Naive thymus-derived CD4-positive, alpha-beta T cell (primary cell): ENCODE measurements at regions not wholly inside any gene's neighbourhood (a gene's known extent, or its start where the extent isn't known, plus 50 kb on each side); places are given as distances from the start of the nearest gene placed in this dataset.

Experiments used
- ATAC-seq: fragments of 150-1000 bp; cut with Tn5 transposase; 2 replicates; pipeline ENCODE4 v1.10.0; 2021; ENCODE audit warnings: mild to moderate bottlenecking, moderate library complexity
- CTCF ChIA-PET: fragments of 350-600 bp; sonication (Branson Sonifier 250); formaldehyde crosslinking; loops from one replicate; lab custom pipeline; 2021; ENCODE audit warnings: antibody characterized with exemption; lab: Charles Lee
- POLR2A ChIA-PET: fragments of 350-600 bp; sonication (Branson Sonifier 250); formaldehyde crosslinking; loops from one replicate; lab custom pipeline; 2021; ENCODE audit warnings: antibody characterized with exemption, inconsistent platforms; lab: Charles Lee
- DNase-seq, 9 donors: peaks; one replicate each; pipeline versions ENCODE4 v3.0.0 to v3.0.0-alpha.2; 2020 to 2022; ENCODE audit warnings: mixed read lengths in 1 of 9
- H3K27ac ChIP-seq: one replicate; pipeline ENCODE4 v1.7.0; 2013; ENCODE audit warnings: mild to moderate bottlenecking, low read depth, low read length, moderate library complexity
- H3K27me3 ChIP-seq, 2 donors: one replicate each; pipeline ENCODE4 v1.7.0; 2013; ENCODE audit warnings: low read length in 2 of 2, mild to moderate bottlenecking in 2 of 2, moderate library complexity in 2 of 2; ENCODE audit not compliant: control insufficient read depth in 2 of 2, insufficient read depth in 2 of 2
- H3K36me3 ChIP-seq, 3 experiments: 1 replicate in 2 of 3; 2 replicates in 1 of 3; pipeline ENCODE4 v1.7.0; 2013; ENCODE audit warnings: low read length in 3 of 3, mild to moderate bottlenecking in 3 of 3, moderate library complexity in 1 of 3; ENCODE audit not compliant: insufficient read depth in 3 of 3, control insufficient read depth in 2 of 3
- H3K4me1 ChIP-seq, 2 donors: one replicate each; pipeline ENCODE4 v1.7.0; 2013; ENCODE audit warnings: low read length in 2 of 2, mild to moderate bottlenecking in 2 of 2, moderate library complexity in 1 of 2; ENCODE audit not compliant: control insufficient read depth in 2 of 2, insufficient read depth in 2 of 2
- H3K4me3 ChIP-seq: 2 replicates; pipeline ENCODE4 v1.7.0; 2013; ENCODE audit warnings: mild to moderate bottlenecking, low read length
- H3K9me3 ChIP-seq, 3 experiments: 1 replicate in 2 of 3; 2 replicates in 1 of 3; pipeline ENCODE4 v1.7.0; 2013; ENCODE audit warnings: low read length in 3 of 3; ENCODE audit not compliant: control insufficient read depth in 2 of 3
- H3K27ac Mint-ChIP-seq, 9 donors: one replicate each; pipeline ENCODE4 v1.8.0; 2020 to 2022; ENCODE audit warnings: mixed read lengths in 9 of 9, mild to moderate bottlenecking in 8 of 9, moderate library complexity in 5 of 9, inconsistent platforms in 2 of 9
- H3K27me3 Mint-ChIP-seq, 5 donors: one replicate each; pipeline ENCODE4 v1.8.0; 2021 to 2022; ENCODE audit warnings: mixed read lengths in 5 of 5, mild to moderate bottlenecking in 1 of 5
- H3K36me3 Mint-ChIP-seq, 5 donors: one replicate each; pipeline ENCODE4 v1.8.0; 2020 to 2022; ENCODE audit warnings: mixed read lengths in 5 of 5, mild to moderate bottlenecking in 3 of 5, inconsistent platforms in 1 of 5
- H3K4me1 Mint-ChIP-seq, 7 donors: one replicate each; pipeline ENCODE4 v1.8.0; 2020 to 2022; ENCODE audit warnings: mixed read lengths in 7 of 7, mild to moderate bottlenecking in 3 of 7, inconsistent platforms in 1 of 7
- H3K4me3 Mint-ChIP-seq, 10 donors: one replicate each; pipeline ENCODE4 v1.8.0; 2020 to 2022; ENCODE audit warnings: mild to moderate bottlenecking in 10 of 10, mixed read lengths in 10 of 10, moderate library complexity in 6 of 10, inconsistent platforms in 2 of 10
- H3K9me3 Mint-ChIP-seq, 11 donors: one replicate each; pipeline ENCODE4 v1.8.0; 2020 to 2022; ENCODE audit warnings: mixed read lengths in 11 of 11, mild to moderate bottlenecking in 4 of 11, inconsistent platforms in 1 of 11, moderate library complexity in 1 of 11
- intact Hi-C, 2 donors: fragments of 100-400 bp; cut with micrococcal nuclease; formaldehyde crosslinking; loops; one replicate each; pipeline ENCODE4 v1.15.1; 2023

DNA sequence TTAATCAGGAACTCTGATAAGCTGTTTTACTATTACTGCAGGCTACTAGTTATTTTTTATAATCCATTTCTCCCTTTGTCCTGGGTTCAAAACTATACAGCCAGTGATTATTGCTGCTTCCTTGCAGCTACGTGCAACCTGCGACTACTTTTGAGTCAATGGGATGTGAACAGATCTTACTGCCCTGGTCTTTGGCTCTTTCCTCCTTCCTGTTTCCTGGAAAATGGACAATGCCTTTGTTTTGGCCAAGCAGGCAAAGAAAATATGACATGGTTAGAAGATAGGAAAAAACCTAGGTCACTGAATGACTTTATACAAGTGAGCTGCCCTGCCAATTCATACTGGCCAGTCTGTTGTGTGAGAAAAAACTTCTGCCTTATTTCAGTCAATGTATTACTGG lies 201.2 kb upstream of the KLF12 start:
- H3K9me3 Mint-ChIP-seq: peaks cover 0 to 6% (median 0%) of the 10 kb centered on the region in 11 donors
- no peaks in the 10 kb centered on the region for H3K4me1 Mint-ChIP-seq
- H3K4me3 Mint-ChIP-seq: no peak overlapping the region
- POLR2A ChIA-PET: no interaction called here
- Histone ChIP-seq H3K4me3 (no peak overlapping the region), H3K4me1 (no peaks in the 10 kb centered on the region), H3K36me3 (no peaks in the 10 kb centered on the region), H3K9me3 (no peaks in the 10 kb centered on the region), H3K27me3 (no peaks in the 10 kb centered on the region), H3K27ac (no peak overlapping the region)
- H3K36me3 Mint-ChIP-seq: peaks cover 0 to 28% (median 3%) of the 10 kb centered on the region in 5 donors
- CTCF ChIA-PET: no interaction called here
- H3K27ac Mint-ChIP-seq: no peak overlapping the region
- DNase-seq (no peak), ATAC-seq (no peak)
- no peaks in the 10 kb centered on the region for H3K27me3 Mint-ChIP-seq
- intact Hi-C loops: no loop called here

DNA sequence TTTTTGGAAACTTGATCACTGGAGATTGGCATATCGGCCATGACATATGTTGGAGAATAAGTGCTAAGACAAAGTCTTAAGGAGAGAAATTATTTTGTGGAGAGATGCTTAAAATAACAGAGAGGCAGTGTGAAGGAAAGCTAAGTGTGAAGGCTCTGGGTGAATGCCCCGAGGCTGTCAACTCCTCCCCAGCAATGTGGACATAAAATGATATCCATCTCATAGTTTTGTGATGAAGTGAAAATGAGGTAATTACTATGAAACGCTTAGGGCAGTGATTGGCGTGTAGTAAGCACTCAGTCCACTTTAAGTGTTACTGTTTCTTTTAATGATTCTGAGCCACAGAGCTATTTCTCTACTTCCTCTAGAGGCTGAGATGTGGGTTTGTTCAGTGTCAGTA lies 195.8 kb upstream of the KLF12 start:
- H3K4me3 Mint-ChIP-seq: no peak overlapping the region
- no peak for ATAC-seq
- H3K9me3 ChIP-seq: no peaks in the 10 kb centered on the region
- DNase-seq: no peak
- intact Hi-C loops: no loop called here
- peaks cover 0 to 18% (median 17%) of the 10 kb centered on the region in 5 donors for H3K36me3 Mint-ChIP-seq
- no peaks in the 10 kb centered on the region for H3K27me3 Mint-ChIP-seq
- no peaks in the 10 kb centered on the region for H3K27me3 ChIP-seq
- no peaks in the 10 kb centered on the region for H3K36me3 ChIP-seq
- POLR2A ChIA-PET: no interaction called here
- H3K9me3 Mint-ChIP-seq: peaks cover 0 to 7% (median 0%) of the 10 kb centered on the region in 11 donors
- H3K4me1 Mint-ChIP-seq: no peaks in the 10 kb centered on the region
- no peak overlapping the region for H3K4me3 ChIP-seq
- H3K4me1 ChIP-seq: no peaks in the 10 kb centered on the region
- no peak overlapping the region for H3K27ac ChIP-seq
- no peak overlapping the region for H3K27ac Mint-ChIP-seq
- CTCF ChIA-PET: no interaction called here

- intact Hi-C loops: no loop called here
- no peaks in the 10 kb centered on the region for H3K9me3 ChIP-seq
- POLR2A ChIA-PET: interaction anchor here (0.8 to 1.2 kb wide), 2 partner anchors 18 to 562 kb away, joined by 3 to 6 read pairs; no protein-coding TSS in a partner anchor
Observed at GRCh38 chr13:74325106-74325505, 190.9 kb upstream of the KLF12 start.

DNA sequence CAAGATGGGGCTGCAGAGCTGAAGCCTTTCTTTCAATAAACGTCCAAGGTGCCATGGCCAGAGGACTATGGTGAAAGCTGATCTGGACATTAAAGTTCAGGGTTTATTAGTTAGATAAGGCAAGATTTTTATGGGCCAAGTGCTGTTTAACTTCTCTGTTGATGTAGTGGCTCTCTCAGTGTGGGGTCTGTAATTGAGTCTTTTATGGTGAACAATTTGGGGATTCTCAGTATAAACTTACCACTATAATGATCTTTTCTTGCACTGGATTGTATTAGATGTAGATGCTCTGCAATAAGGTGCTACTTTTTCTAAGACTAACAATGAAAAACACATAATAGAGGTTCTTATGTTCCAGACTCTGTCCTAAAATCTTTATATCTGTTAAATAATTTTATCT lies 190.1 kb upstream of the KLF12 start:
- intact Hi-C loops: no loop called here
- H3K27ac Mint-ChIP-seq: no peak overlapping the region

More at GRCh38 chr13:74325106-74325505, 190.9 kb upstream of the KLF12 start:
- peaks cover 0 to 7% (median 0%) of the 10 kb centered on the region in 11 donors for H3K9me3 Mint-ChIP-seq
- H3K4me1 Mint-ChIP-seq: no peaks in the 10 kb centered on the region
- Histone ChIP-seq H3K27me3 (no peaks in the 10 kb centered on the region), H3K4me1 (no peaks in the 10 kb centered on the region), H3K27ac (no peak overlapping the region), H3K36me3 (no peaks in the 10 kb centered on the region), H3K4me3 (no peak overlapping the region)
- no peak overlapping the region for H3K27ac Mint-ChIP-seq
- DNase-seq (no peak), ATAC-seq (no peak)
- peaks cover 0 to 15% (median 5%) of the 10 kb centered on the region in 5 donors for H3K36me3 Mint-ChIP-seq
- CTCF ChIA-PET: no interaction called here
- H3K4me3 Mint-ChIP-seq: no peak overlapping the region
- H3K27me3 Mint-ChIP-seq: no peaks in the 10 kb centered on the region

GRCh38 chr13:74322562-74322961 lies 188.4 kb upstream of the KLF12 start:
- ChIA-PET CTCF (no interaction called here), POLR2A (interaction anchor here (0.6 kb wide), 1 partner anchor 10 kb away, joined by 3 read pairs; no protein-coding TSS in a partner anchor)
- intact Hi-C loops: no loop called here

More for the DNA sequence above, 190.1 kb upstream of the KLF12 start:
- Mint-ChIP-seq H3K4me3 (no peak overlapping the region), H3K9me3 (peaks cover 0 to 7% (median 0%) of the 10 kb centered on the region in 11 donors), H3K4me1 (no peaks in the 10 kb centered on the region), H3K27me3 (peaks cover 0 to 3% (median 0%) of the 10 kb centered on the region in 5 donors), H3K36me3 (peaks cover 0 to 15% (median 5%) of the 10 kb centered on the region in 5 donors)
- CTCF ChIA-PET: no interaction called here
- ATAC-seq (no peak), DNase-seq (no peak)
- Histone ChIP-seq H3K4me3 (no peak overlapping the region), H3K36me3 (no peaks in the 10 kb centered on the region), H3K27ac (no peak overlapping the region), H3K4me1 (no peaks in the 10 kb centered on the region), H3K9me3 (no peaks in the 10 kb centered on the region), H3K27me3 (no peaks in the 10 kb centered on the region)
- POLR2A ChIA-PET: interaction anchor here (0.5 kb wide), 1 partner anchor 700 kb away, joined by 4 read pairs; no protein-coding TSS in a partner anchor

DNA sequence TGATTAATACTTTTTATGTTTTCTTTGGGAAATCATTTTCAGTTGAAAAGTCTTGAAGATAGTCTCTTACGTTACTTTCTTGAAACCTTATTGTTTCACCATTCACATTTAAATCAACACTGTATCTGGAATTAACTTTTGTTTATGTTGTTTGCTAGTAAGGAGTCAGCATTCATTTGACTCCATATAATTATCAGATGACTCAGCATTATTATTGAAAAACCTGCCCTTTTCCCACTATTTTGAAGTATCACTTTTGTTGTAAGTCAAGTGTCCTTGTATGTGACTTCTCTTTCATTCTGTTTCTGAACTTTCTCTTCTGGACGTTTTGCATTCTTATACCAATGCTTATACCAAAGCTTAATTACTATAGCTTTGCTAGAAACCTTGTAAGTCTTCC lies 186.1 kb upstream of the KLF12 start:
- Mint-ChIP-seq H3K9me3 (no peaks in the 10 kb centered on the region), H3K27me3 (peaks cover 0 to 3% (median 0%) of the 10 kb centered on the region in 5 donors), H3K36me3 (peaks cover 0 to 10% (median 0%) of the 10 kb centered on the region in 5 donors), H3K4me1 (peaks cover 4 to 16% (median 10%) of the 10 kb centered on the region in 7 donors), H3K27ac (no peak overlapping the region), H3K4me3 (no peak overlapping the region)
- no peak for DNase-seq
- Histone ChIP-seq H3K9me3 (no peaks in the 10 kb centered on the region), H3K36me3 (no peaks in the 10 kb centered on the region), H3K27me3 (no peaks in the 10 kb centered on the region), H3K4me3 (no peak overlapping the region), H3K4me1 (no peaks in the 10 kb centered on the region), H3K27ac (no peak overlapping the region)
- no peak for ATAC-seq
- POLR2A ChIA-PET: no interaction called here
- CTCF ChIA-PET: no interaction called here
- intact Hi-C loops: no loop called here

More at GRCh38 chr13:74322562-74322961, 188.4 kb upstream of the KLF12 start:
- Mint-ChIP-seq H3K4me3 (no peak overlapping the region), H3K9me3 (peaks cover 0 to 7% (median 0%) of the 10 kb centered on the region in 11 donors), H3K27me3 (peaks cover 0 to 3% (median 0%) of the 10 kb centered on the region in 5 donors), H3K4me1 (no peaks in the 10 kb centered on the region), H3K36me3 (peaks cover 0 to 15% (median 5%) of the 10 kb centered on the region in 5 donors), H3K27ac (no peak overlapping the region)
- DNase-seq (no peak), ATAC-seq (no peak)
- Histone ChIP-seq H3K27ac (no peak overlapping the region), H3K9me3 (no peaks in the 10 kb centered on the region), H3K36me3 (no peaks in the 10 kb centered on the region), H3K4me1 (no peaks in the 10 kb centered on the region), H3K27me3 (no peaks in the 10 kb centered on the region), H3K4me3 (no peak overlapping the region)

DNA sequence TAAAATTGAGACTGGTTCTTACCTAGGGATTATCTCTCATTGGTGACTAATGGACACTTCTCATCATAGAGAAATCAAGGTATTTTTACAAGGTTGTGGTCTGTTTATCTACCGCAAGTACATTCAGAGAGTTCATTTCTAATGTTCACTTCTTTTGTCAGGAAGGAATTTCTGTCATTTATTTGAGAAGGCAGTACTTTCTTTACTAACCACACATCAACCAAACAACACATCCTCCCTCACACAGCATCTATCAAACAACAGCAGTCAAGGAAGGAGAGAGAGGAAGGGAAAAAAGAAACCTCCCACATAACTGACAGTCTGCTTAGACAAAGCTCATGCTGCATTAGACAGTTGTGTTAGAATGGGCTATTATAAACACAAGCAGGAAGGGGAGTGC lies 182.3 kb upstream of the KLF12 start:
- H3K36me3 ChIP-seq: no peaks in the 10 kb centered on the region
- POLR2A ChIA-PET: interaction anchor here (0.6 to 1.2 kb wide), 3 partner anchors 9 to 468 kb away, joined by 3 to 4 read pairs (median 3); no protein-coding TSS in a partner anchor
- Mint-ChIP-seq H3K36me3 (peaks cover 0 to 11% (median 4%) of the 10 kb centered on the region in 5 donors), H3K9me3 (peaks cover 0 to 5% (median 0%) of the 10 kb centered on the region in 11 donors), H3K27ac (peak overlapping the region in 2 of 9 donors; percentile 3 to 10), H3K4me3 (no peak overlapping the region), H3K27me3 (peaks cover 0 to 3% (median 0%) of the 10 kb centered on the region in 5 donors), H3K4me1 (peaks cover 4 to 16% (median 10%) of the 10 kb centered on the region in 7 donors)
- no peaks in the 10 kb centered on the region for H3K9me3 ChIP-seq
- H3K4me3 ChIP-seq: no peak overlapping the region
- ATAC-seq: no peak
- H3K4me1 ChIP-seq: no peaks in the 10 kb centered on the region
- intact Hi-C loops: no loop called here
- CTCF ChIA-PET: interaction anchor here (0.6 kb wide), 1 partner anchor 1298 kb away, joined by 8 read pairs; no protein-coding TSS in a partner anchor
- no peaks in the 10 kb centered on the region for H3K27me3 ChIP-seq
- peak in 3 of 9 donors; percentile 5 to 16 (median 11) for DNase-seq
- no peak overlapping the region for H3K27ac ChIP-seq
